Gastroesophageal sphincter (tissue), 4 donors: ENCODE measurements at regions not wholly inside any gene's neighbourhood (a gene's known extent, or its start where the extent isn't known, plus 50 kb on each side); places are given as distances from the start of the nearest gene placed in this dataset.
"Not testable (repeated sequence)": the region's sequence is repeated elsewhere in the genome, so short reads cannot be mapped to it uniquely, and the experiment has no call there.

Experiments
- ATAC-seq: fragments of 150-250 bp; one replicate; pipeline ENCODE4 v1.9.1; 2016; ENCODE audit warnings: mild to moderate bottlenecking, moderate library complexity
- H3K27ac ChIP-seq, 4 donors: fragments of 200-600 bp; sonication (generic) in 3 of 4; 1 replicate in 3 of 4; 2 replicates in 1 of 4; pipeline ENCODE4 v1.5.1; 2016 to 2019
- H3K27me3 ChIP-seq: fragments of 200-600 bp; sonication (generic); one replicate; pipeline ENCODE4 v1.5.1; 2019
- H3K36me3 ChIP-seq, 2 donors: fragments of 200-600 bp; sonication (generic); one replicate each; pipeline ENCODE4 v1.5.1; 2019; ENCODE audit warnings: control low read depth in 1 of 2
- H3K4me1 ChIP-seq, 3 donors: fragments of 200-600 bp; sonication (generic); 1 replicate in 2 of 3; 2 replicates in 1 of 3; pipeline ENCODE4 v1.5.1; 2016 to 2019; ENCODE audit warnings: control low read depth in 2 of 3
- H3K4me3 ChIP-seq, 2 donors: fragments of 200-600 bp; sonication (generic); one replicate each; pipeline ENCODE4 v1.5.1; 2019; ENCODE audit warnings: mild to moderate bottlenecking in 1 of 2, moderate library complexity in 1 of 2
- H3K9me3 ChIP-seq, 3 donors: fragments of 200-600 bp; sonication (generic); one replicate each; pipeline ENCODE4 v1.5.1; 2017 to 2019; ENCODE audit warnings: control low read depth in 2 of 3
- EP300 ChIP-seq: sonication (generic); formaldehyde crosslinking; IDR thresholded peaks from one replicate; pipeline ENCODE4 v1.6.1; 2017; ENCODE audit warnings: antibody characterized with exemption, mild to moderate bottlenecking
- POLR2A ChIP-seq, 2 donors: fragments of 450-650 bp; IDR thresholded peaks; one replicate each; pipeline ENCODE4 v1.6.1; 2017; ENCODE audit warnings: antibody characterized with exemption in 2 of 2, mild to moderate bottlenecking in 2 of 2, moderate library complexity in 1 of 2
- POLR2AphosphoS5 ChIP-seq: sonication (generic); formaldehyde crosslinking; IDR thresholded peaks from one replicate; pipeline ENCODE4 v1.6.1; 2017; ENCODE audit warnings: antibody characterized with exemption
- WGBS, 2 donors: methylation state at CpG; one replicate each; pipeline ENCODE4 v1.1.5; 2018; ENCODE audit warnings: low coverage in 1 of 2; 5-methylcytosine and 5-hydroxymethylcytosine counted together
- TF ChIP-seq, protein P1 (sequence below), 4 experiments: fragments of 200-600 bp in 2 of 4; fragments of 450-650 bp in 2 of 4; sonication (generic) in 1 of 4; IDR thresholded peaks; one replicate each; pipeline ENCODE4 v1.5.1; 2017 to 2019; ENCODE audit warnings: antibody characterized with exemption in 4 of 4, mild to moderate bottlenecking in 2 of 4, moderate library complexity in 2 of 4

DNA sequence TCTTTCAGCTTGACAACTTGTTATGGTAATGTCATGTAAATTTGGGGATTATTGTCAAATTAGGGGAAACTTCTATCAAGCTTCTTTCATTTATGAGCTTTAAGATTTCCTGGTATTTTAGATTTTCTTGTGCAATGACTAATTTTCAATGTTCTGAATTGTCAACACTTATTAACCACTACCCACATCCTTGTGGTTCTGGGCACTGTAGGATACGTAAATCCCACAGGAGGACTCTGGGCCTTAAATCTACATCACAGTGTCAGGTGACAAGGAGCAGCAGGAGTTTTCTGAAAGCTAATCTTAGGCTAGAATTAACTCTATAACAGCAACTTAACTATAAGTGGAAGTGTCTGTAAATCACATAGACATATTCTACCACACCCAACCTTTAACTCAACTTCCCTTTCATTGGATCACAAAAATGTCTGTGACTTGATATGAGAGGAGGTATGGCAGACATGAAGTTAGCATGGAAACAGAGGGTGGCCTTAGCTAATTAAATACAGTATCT, 397.7 kb downstream of the HLX start:
- Histone ChIP-seq H3K9me3 (no peaks in the 10 kb centered on the region), H3K4me3 (no peak overlapping the region), H3K27ac (no peak overlapping the region), H3K4me1 (no peaks in the 10 kb centered on the region), H3K36me3 (no peaks in the 10 kb centered on the region), H3K27me3 (no peaks in the 10 kb centered on the region)
- TF ChIP-seq EP300 (no peak), POLR2AphosphoS5 (no peak), POLR2A (IDR thresholded peaks at IDR 0.05) (no peak)
- TF ChIP-seq, protein P1, sequence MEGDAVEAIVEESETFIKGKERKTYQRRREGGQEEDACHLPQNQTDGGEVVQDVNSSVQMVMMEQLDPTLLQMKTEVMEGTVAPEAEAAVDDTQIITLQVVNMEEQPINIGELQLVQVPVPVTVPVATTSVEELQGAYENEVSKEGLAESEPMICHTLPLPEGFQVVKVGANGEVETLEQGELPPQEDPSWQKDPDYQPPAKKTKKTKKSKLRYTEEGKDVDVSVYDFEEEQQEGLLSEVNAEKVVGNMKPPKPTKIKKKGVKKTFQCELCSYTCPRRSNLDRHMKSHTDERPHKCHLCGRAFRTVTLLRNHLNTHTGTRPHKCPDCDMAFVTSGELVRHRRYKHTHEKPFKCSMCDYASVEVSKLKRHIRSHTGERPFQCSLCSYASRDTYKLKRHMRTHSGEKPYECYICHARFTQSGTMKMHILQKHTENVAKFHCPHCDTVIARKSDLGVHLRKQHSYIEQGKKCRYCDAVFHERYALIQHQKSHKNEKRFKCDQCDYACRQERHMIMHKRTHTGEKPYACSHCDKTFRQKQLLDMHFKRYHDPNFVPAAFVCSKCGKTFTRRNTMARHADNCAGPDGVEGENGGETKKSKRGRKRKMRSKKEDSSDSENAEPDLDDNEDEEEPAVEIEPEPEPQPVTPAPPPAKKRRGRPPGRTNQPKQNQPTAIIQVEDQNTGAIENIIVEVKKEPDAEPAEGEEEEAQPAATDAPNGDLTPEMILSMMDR (IDR thresholded peaks at IDR 0.05) = no peak
- WGBS, 2 donors = 78 to 100% methylated on average over 1 of the region's 1 CpG
- ATAC-seq = no peak

- Histone ChIP-seq H3K27ac (no peak overlapping the region), H3K4me3 (no peak overlapping the region), H3K9me3 (no peaks in the 10 kb centered on the region), H3K27me3 (no peaks in the 10 kb centered on the region), H3K36me3 (no peaks in the 10 kb centered on the region), H3K4me1 (no peaks in the 10 kb centered on the region)
- no peak for ATAC-seq
- TF ChIP-seq, protein P1 (IDR thresholded peaks at IDR 0.05) = no peak
- TF ChIP-seq POLR2AphosphoS5 = no peak
- no peak for TF ChIP-seq POLR2A (IDR thresholded peaks at IDR 0.05)
- no peak for TF ChIP-seq EP300
Observed at GRCh38 chr1:221279146-221279545, 399.9 kb downstream of the HLX start.

GRCh38 chr1:221283532-221283931, 404.3 kb downstream of the HLX start:
- TF ChIP-seq POLR2AphosphoS5 (no peak), POLR2A (IDR thresholded peaks at IDR 0.05) (no peak), EP300 (no peak)
- TF ChIP-seq, protein P1 (IDR thresholded peaks at IDR 0.05) = no peak

GRCh38 chr1:221284028-221284427, 404.8 kb downstream of the HLX start:
- no peaks in the 10 kb centered on the region for H3K27me3 ChIP-seq
- WGBS, 2 donors = 20 to 23% methylated on average over 1 of the region's 1 CpG
- H3K27ac ChIP-seq = no peak overlapping the region
- H3K4me3 ChIP-seq = no peak overlapping the region
- H3K4me1 ChIP-seq = peaks cover 0 to 2% (median 0%) of the 10 kb centered on the region in 3 donors
- H3K36me3 ChIP-seq = no peaks in the 10 kb centered on the region
- ATAC-seq = no peak
- H3K9me3 ChIP-seq = no peaks in the 10 kb centered on the region
- no peak for TF ChIP-seq POLR2AphosphoS5
- no peak for TF ChIP-seq EP300
- TF ChIP-seq, protein P1 (IDR thresholded peaks at IDR 0.05) = no peak
- TF ChIP-seq POLR2A (IDR thresholded peaks at IDR 0.05) = no peak

More at GRCh38 chr1:221283532-221283931, 404.3 kb downstream of the HLX start:
- Histone ChIP-seq H3K36me3 (no peaks in the 10 kb centered on the region), H3K4me3 (no peak overlapping the region), H3K9me3 (no peaks in the 10 kb centered on the region), H3K27ac (no peak overlapping the region), H3K4me1 (peaks cover 0 to 2% (median 0%) of the 10 kb centered on the region in 3 donors), H3K27me3 (no peaks in the 10 kb centered on the region)
- ATAC-seq = no peak
- 50% methylated on average over 1 of the region's 1 CpG for WGBS, 2 donors

- 80 to 93% methylated on average over 2 to 3 of the region's 14 CpGs for WGBS, 2 donors
- H3K27me3 ChIP-seq, H3K27ac ChIP-seq, ATAC-seq, H3K4me3 ChIP-seq, H3K36me3 ChIP-seq, H3K9me3 ChIP-seq, H3K4me1 ChIP-seq: not testable (repeated sequence)
Observed at GRCh38 chr1:221284991-221285390, 405.7 kb downstream of the HLX start.

DNA sequence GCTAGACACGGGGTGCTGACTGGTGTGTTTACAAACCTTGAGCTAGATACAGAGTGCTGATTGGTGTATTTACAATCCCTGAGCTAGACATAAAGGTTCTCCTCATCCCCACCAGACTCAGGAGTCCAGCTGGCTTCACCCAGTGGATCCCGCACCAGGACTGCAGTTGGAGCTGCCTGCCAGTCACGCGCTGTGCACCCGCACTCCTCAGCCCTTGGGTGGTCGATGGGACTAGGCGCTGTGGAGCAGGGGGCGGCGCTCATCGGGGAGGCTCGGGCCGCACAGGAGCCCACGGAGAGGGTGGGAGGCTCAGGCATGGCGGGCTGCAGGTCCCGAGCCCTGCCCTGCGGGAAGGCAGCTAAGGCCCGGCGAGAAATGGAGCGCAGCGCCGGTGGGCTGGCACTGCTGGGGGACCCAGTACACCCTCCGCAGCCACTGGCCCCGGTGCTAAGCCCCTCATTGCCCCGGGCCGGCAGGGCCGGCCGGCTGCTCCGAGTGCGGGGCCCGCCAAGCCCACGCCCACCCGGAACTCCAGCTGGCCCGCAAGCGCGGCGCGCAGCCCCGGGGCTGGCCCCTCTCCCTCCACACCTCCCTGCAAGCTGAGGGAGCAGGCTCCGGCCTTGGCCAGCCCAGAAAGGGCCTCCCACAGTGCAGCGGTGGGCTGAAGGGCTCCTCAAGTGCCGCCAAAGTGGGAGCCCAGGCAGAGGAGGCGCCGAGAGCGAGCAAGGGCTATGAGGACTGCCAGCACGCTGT, 406.4 kb downstream of the HLX start:
- not testable (repeated sequence) for ATAC-seq, H3K9me3 ChIP-seq, H3K27ac ChIP-seq, H3K27me3 ChIP-seq, H3K4me1 ChIP-seq, H3K36me3 ChIP-seq, H3K4me3 ChIP-seq
- 94 to 100% methylated on average over 1 to 7 of the region's 45 CpGs for WGBS, 2 donors
